ENCODE measurements at regions not wholly inside any gene's neighbourhood (a gene's known extent, or its start where the extent isn't known, plus 50 kb on each side); places are given as distances from the start of the nearest gene placed in this dataset.

GRCh38 chr21:29481641-29482040, 182.9 kb downstream of the BACH1 start:
- TF ChIP-seq HIVEP1 (CRISPR knock-in tag; IDR thresholded peaks at IDR 0.05) (no peak), ZNF766 (CRISPR knock-in tag; IDR thresholded peaks at IDR 0.05; ENCODE audit: borderline replicate concordance) (no peak), HDAC2 (CRISPR knock-in tag; IDR thresholded peaks at IDR 0.05) (no peak), CTCF (CRISPR knock-in tag; IDR thresholded peaks at IDR 0.05) (no peak)

Measured in HepG2 (cell line).